ENCODE measurements at regions not wholly inside any gene's neighbourhood (a gene's known extent, or its start where the extent isn't known, plus 50 kb on each side); places are given as distances from the start of the nearest gene placed in this dataset.

- no peak overlapping the region for H3K4me2 ChIP-seq
- no peak overlapping the region for H3K9ac ChIP-seq
- no peaks in the 10 kb centered on the region for H3K9me3 ChIP-seq (ENCODE audit: low read depth)
- Mint-ChIP-seq H3K36me3 (no peaks in the 10 kb centered on the region), H3K9me3 (no peaks in the 10 kb centered on the region), H3K27me3 (ENCODE audit: insufficient read depth, low read depth) (no peaks in the 10 kb centered on the region), H3K4me1 (no peaks in the 10 kb centered on the region), H3K27ac (no peak overlapping the region), H3K4me3 (no peak overlapping the region)
- H3K36me3 ChIP-seq, result no peaks in the 10 kb centered on the region
- no peak overlapping the region for H3K27ac ChIP-seq
- no peak overlapping the region for H3K4me3 ChIP-seq
- DNase-seq (ENCODE audit: low spot score), result no peak
- H3K79me2 ChIP-seq (ENCODE audit: low read depth), result no peaks in the 10 kb centered on the region
- no peaks in the 10 kb centered on the region for H3K27me3 ChIP-seq
- peaks cover 3% of the 10 kb centered on the region for H3K4me1 ChIP-seq
- H2AFZ ChIP-seq (replicated peaks), result no peak overlapping the region
- H3F3A ChIP-seq (ENCODE audit: low read depth), result no peaks in the 10 kb centered on the region
- H4K20me1 ChIP-seq (ENCODE audit: low read depth), result no peaks in the 10 kb centered on the region
- TF ChIP-seq EZH2 (IDR thresholded peaks at IDR 0.05) (no peak), EZH2phosphoT487 (IDR thresholded peaks at IDR 0.05) (no peak), CTCF (IDR thresholded peaks at IDR 0.05) (no peak)
Measured at GRCh38 chr5:29548262-29548661, 1645.2 kb upstream of the CDH6 start.

- TF ChIP-seq EZH2 (IDR thresholded peaks at IDR 0.05), result no peak
- TF ChIP-seq CTCF (IDR thresholded peaks at IDR 0.05), result no peak
- TF ChIP-seq EZH2phosphoT487 (IDR thresholded peaks at IDR 0.05), result no peak
- H3K4me3 ChIP-seq, result no peak overlapping the region
- no peaks in the 10 kb centered on the region for H3K27me3 ChIP-seq
- no peak overlapping the region for H3K27ac Mint-ChIP-seq
- no peak overlapping the region for H3K9ac ChIP-seq
- H3K27ac ChIP-seq, result no peak overlapping the region
- H3K4me1 ChIP-seq, result peaks cover 3% of the 10 kb centered on the region
- H3K9me3 ChIP-seq (ENCODE audit: low read depth), result no peaks in the 10 kb centered on the region
- no peak overlapping the region for H2AFZ ChIP-seq (replicated peaks)
- no peak overlapping the region for H3K4me2 ChIP-seq
- H3K4me1 Mint-ChIP-seq, result no peaks in the 10 kb centered on the region
- H3K9me3 Mint-ChIP-seq, result no peaks in the 10 kb centered on the region
- no peaks in the 10 kb centered on the region for H4K20me1 ChIP-seq (ENCODE audit: low read depth)
- no peaks in the 10 kb centered on the region for H3K79me2 ChIP-seq (ENCODE audit: low read depth)
- H3K36me3 Mint-ChIP-seq, result no peaks in the 10 kb centered on the region
- H3K36me3 ChIP-seq, result no peaks in the 10 kb centered on the region
- no peaks in the 10 kb centered on the region for H3F3A ChIP-seq (ENCODE audit: low read depth)
- H3K27me3 Mint-ChIP-seq (ENCODE audit: insufficient read depth, low read depth), result no peaks in the 10 kb centered on the region
- no peak for DNase-seq (ENCODE audit: low spot score)
- H3K4me3 Mint-ChIP-seq, result no peak overlapping the region
Measured at GRCh38 chr5:29547236-29547865, 1646.1 kb upstream of the CDH6 start.

GRCh38 chr5:29543501-29543900, 1650.0 kb upstream of the CDH6 start:
- Histone ChIP-seq H3K36me3 (no peaks in the 10 kb centered on the region), H3K9me3 (ENCODE audit: low read depth) (no peaks in the 10 kb centered on the region), H3F3A (ENCODE audit: low read depth) (no peaks in the 10 kb centered on the region), H4K20me1 (ENCODE audit: low read depth) (no peaks in the 10 kb centered on the region), H3K4me2 (no peak overlapping the region), H3K27ac (no peak overlapping the region), H3K27me3 (no peaks in the 10 kb centered on the region), H3K4me3 (no peak overlapping the region), H3K9ac (no peak overlapping the region), H3K79me2 (ENCODE audit: low read depth) (no peaks in the 10 kb centered on the region), H3K4me1 (no peaks in the 10 kb centered on the region), H2AFZ (replicated peaks) (no peak overlapping the region)
- Mint-ChIP-seq H3K27ac (no peak overlapping the region), H3K9me3 (no peaks in the 10 kb centered on the region), H3K4me1 (no peaks in the 10 kb centered on the region), H3K4me3 (no peak overlapping the region), H3K36me3 (no peaks in the 10 kb centered on the region), H3K27me3 (ENCODE audit: insufficient read depth, low read depth) (no peaks in the 10 kb centered on the region)
- TF ChIP-seq CTCF (IDR thresholded peaks at IDR 0.05), result no peak
- no peak for TF ChIP-seq EZH2phosphoT487 (IDR thresholded peaks at IDR 0.05)
- no peak for TF ChIP-seq EZH2 (IDR thresholded peaks at IDR 0.05)
- no peak for DNase-seq (ENCODE audit: low spot score)
